Endothelial cell of umbilical vein (primary cell): ENCODE measurements at regions not wholly inside any gene's neighbourhood (a gene's known extent, or its start where the extent isn't known, plus 50 kb on each side); places are given as distances from the start of the nearest gene placed in this dataset.

ENCODE experiments used
- BruUV-seq: library from RNA; stranded (reverse); fragments of 400-500 nt; replicated peaks from 2 replicates; lab custom pipeline; 2021; lab: Mats Ljungman, UMichigan
- CTCF ChIA-PET: fragments of 300-600, 350-600 bp; sonication (Branson Sonifier 250); formaldehyde crosslinking; loops from one replicate; lab custom pipeline; 2021; ENCODE audit warnings: antibody characterized with exemption, inconsistent platforms; lab: Charles Lee
- POLR2A ChIA-PET: fragments of 300-600, 350-600 bp; sonication (Branson Sonifier 250); formaldehyde crosslinking; loops from one replicate; lab custom pipeline; 2021; ENCODE audit warnings: antibody characterized with exemption, inconsistent platforms; lab: Charles Lee
- DNase-seq: peaks from one replicate; pipeline ENCODE4 v3.0.0-alpha.2; 2011; ENCODE audit warnings: low read depth, low spot score
- FAIRE-seq: peaks from 2 replicates; lab custom pipeline; 2011; peaks lifted over from hg19 to GRCh38; lab: Jason Lieb, UNC
- H2AFZ ChIP-seq: 2 replicates; pipeline ENCODE4 v1.6.0; 2012; ENCODE audit warnings: low read depth, low read length, control low read depth, inconsistent platforms
- H3K27ac ChIP-seq: 2 replicates; pipeline ENCODE4 v1.5.1; 2011; ENCODE audit warnings: low read depth, mild to moderate bottlenecking, control low read depth, low read length, moderate library complexity; ENCODE audit not compliant: insufficient read depth
- H3K27me3 ChIP-seq, 2 experiments: 2 replicates each; pipeline versions ENCODE4 v1.6.0 to v1.6.1; 2011; ENCODE audit warnings: low read length in 2 of 2, mixed read lengths in 1 of 2; ENCODE audit not compliant: control insufficient read depth in 2 of 2, insufficient read depth in 2 of 2
- H3K36me3 ChIP-seq, 2 experiments: 2 replicates in 1 of 2; 3 replicates in 1 of 2; pipeline ENCODE4 v1.5.1; 2011; ENCODE audit warnings: low read length in 2 of 2, mild to moderate bottlenecking in 1 of 2, moderate library complexity in 1 of 2; ENCODE audit not compliant: control insufficient read depth in 2 of 2, insufficient read depth in 2 of 2; ENCODE audit errors: extremely low read depth in 1 of 2
- H3K4me1 ChIP-seq: 3 replicates; pipeline ENCODE4 v1.5.1; 2011; ENCODE audit warnings: mild to moderate bottlenecking, low read length; ENCODE audit not compliant: control insufficient read depth, insufficient read depth; ENCODE audit errors: extremely low read depth
- H3K4me2 ChIP-seq: 2 replicates; pipeline ENCODE4 v1.6.1; 2011; ENCODE audit warnings: low read length, control low read depth, mixed read lengths; ENCODE audit not compliant: insufficient read depth
- H3K4me3 ChIP-seq, 3 experiments: fragments of 200-600 bp in 1 of 3; sonication (generic), shearing (Covaris generic) in 1 of 3; replicated peaks in 1 of 3; 2 replicates each; pipeline ENCODE4 v1.5.1; 2011 to 2016; ENCODE audit warnings: control low read depth in 3 of 3, low read length in 3 of 3, mild to moderate bottlenecking in 2 of 3, inconsistent platforms in 1 of 3, low read depth in 1 of 3, moderate library complexity in 1 of 3; ENCODE audit not compliant: insufficient read depth in 1 of 3
- H3K79me2 ChIP-seq: 2 replicates; pipeline ENCODE4 v1.6.0; 2012; ENCODE audit warnings: low read length, inconsistent platforms; ENCODE audit not compliant: control insufficient read depth, insufficient read depth
- H3K9ac ChIP-seq: replicated peaks from 2 replicates; pipeline ENCODE3; 2011; ENCODE audit warnings: low read length, control low read depth; ENCODE audit not compliant: insufficient read depth; ENCODE audit errors: extremely low read depth
- H3K9me1 ChIP-seq: replicated peaks from 3 replicates; pipeline ENCODE4 v1.6.0; 2011; ENCODE audit warnings: mild to moderate bottlenecking, low read length; ENCODE audit not compliant: control insufficient read depth, insufficient read depth; ENCODE audit errors: extremely low read depth
- H3K9me3 ChIP-seq: replicated peaks from 2 replicates; pipeline ENCODE4 v1.5.1; 2012; ENCODE audit warnings: low read length, inconsistent platforms; ENCODE audit not compliant: control insufficient read depth, insufficient read depth
- H4K20me1 ChIP-seq: replicated peaks from 2 replicates; pipeline ENCODE3; 2011; ENCODE audit warnings: mild to moderate bottlenecking, low read length; ENCODE audit not compliant: control insufficient read depth, insufficient read depth; ENCODE audit errors: extremely low read depth
- CTCF ChIP-seq, 2 donors: IDR thresholded peaks; 1 replicate in 1 of 2; 2 replicates in 1 of 2; pipeline ENCODE4 v1.5.1; 2011; ENCODE audit warnings: low read length in 2 of 2, mild to moderate bottlenecking in 2 of 2, moderate library complexity in 2 of 2, control low read depth in 1 of 2, inconsistent platforms in 1 of 2, low read depth in 1 of 2; ENCODE audit not compliant: insufficient read depth in 1 of 2; ENCODE audit errors: extremely low read depth in 1 of 2
- EZH2 ChIP-seq: IDR thresholded peaks from 2 replicates; pipeline ENCODE4 v1.6.1; 2012; ENCODE audit warnings: borderline replicate concordance, low read depth, mild to moderate bottlenecking, moderate library complexity, low read length, inconsistent platforms; ENCODE audit not compliant: severe bottlenecking
- FOS ChIP-seq: IDR thresholded peaks from 2 replicates; pipeline ENCODE4 v1.6.1; 2011; ENCODE audit warnings: mild to moderate bottlenecking, low read length, moderate library complexity, borderline replicate concordance; ENCODE audit not compliant: insufficient read depth
- GATA2 ChIP-seq: IDR thresholded peaks from 2 replicates; pipeline ENCODE4 v1.7.0; 2011; ENCODE audit warnings: low read depth, mild to moderate bottlenecking, moderate library complexity, mixed read lengths, low read length; ENCODE audit not compliant: insufficient read length, insufficient read depth
- MAX ChIP-seq: IDR thresholded peaks from 2 replicates; pipeline ENCODE4 v1.6.1; 2011; ENCODE audit not compliant: insufficient read depth, insufficient read length
- MYC ChIP-seq: IDR thresholded peaks from one replicate; pipeline ENCODE4 v1.6.1; 2011; ENCODE audit warnings: mild to moderate bottlenecking, low read depth, low read length
- POLR2A ChIP-seq: IDR thresholded peaks from 2 replicates; pipeline ENCODE4 v1.6.1; 2012; ENCODE audit warnings: low read depth, mild to moderate bottlenecking, control low read depth, low read length
- POLR2AphosphoS5 ChIP-seq: IDR thresholded peaks from 2 replicates; pipeline ENCODE4 v1.6.1; 2012; ENCODE audit warnings: low read depth, mild to moderate bottlenecking, control low read depth, low read length, moderate library complexity; ENCODE audit not compliant: insufficient read depth
- dilution Hi-C: fragments of 300-500 bp; cut with MboI; formaldehyde crosslinking; loops from one replicate; pipeline ENCODE4 v1.15.0; 2019; ENCODE audit warnings: low sequenced_read_pairs; ENCODE audit not compliant: extremely low pct_ligation_motif_present
- intact Hi-C: fragments of 100-400 bp; cut with micrococcal nuclease; formaldehyde crosslinking; loops from one replicate; pipeline ENCODE4 v1.10.0; 2022

GRCh38 chrX:78592030-78592429, 67.1 kb downstream of the RTL3 start:
- intact Hi-C loops: no loop called here
- Histone ChIP-seq H3K9me3 (no peaks in the 10 kb centered on the region), H3K4me2 (no peak overlapping the region), H3K27ac (no peak overlapping the region), H3K36me3 (no peaks in the 10 kb centered on the region), H4K20me1 (no peaks in the 10 kb centered on the region), H2AFZ (no peak overlapping the region), H3K4me1 (no peaks in the 10 kb centered on the region), H3K27me3 (no peaks in the 10 kb centered on the region), H3K4me3 (no peak overlapping the region), H3K79me2 (no peaks in the 10 kb centered on the region), H3K9ac (no peak overlapping the region), H3K9me1 (no peaks in the 10 kb centered on the region)
- CTCF ChIA-PET: no interaction called here
- no TSS peak for BruUV-seq
- DNase-seq (no peak), FAIRE-seq (no peak)
- dilution Hi-C loops: no loop called here
- TF ChIP-seq GATA2 (no peak), POLR2A (no peak), EZH2 (no peak), MYC (no peak), FOS (no peak), POLR2AphosphoS5 (no peak), MAX (no peak), CTCF (IDR thresholded peaks at IDR 0.05; ENCODE audit: extremely low read depth in 1 of 2, insufficient read depth in 1 of 2, low read depth in 1 of 2, low read length in 2 of 2) (no peak)
- POLR2A ChIA-PET: no interaction called here
